IgD-negative memory B cell (primary cell): ENCODE measurements at regions not wholly inside any gene's neighbourhood (a gene's known extent, or its start where the extent isn't known, plus 50 kb on each side); places are given as distances from the start of the nearest gene placed in this dataset.

Source experiments
- H3K27ac Mint-ChIP-seq, 3 donors: one replicate each; pipeline ENCODE4 v1.8.0; 2020 to 2022; ENCODE audit warnings: mild to moderate bottlenecking in 3 of 3, mixed read lengths in 3 of 3, moderate library complexity in 1 of 3
- H3K27me3 Mint-ChIP-seq: one replicate; pipeline ENCODE4 v1.8.0; 2021; ENCODE audit warnings: mixed read lengths
- H3K36me3 Mint-ChIP-seq: one replicate; pipeline ENCODE4 v1.8.0; 2020; ENCODE audit warnings: mild to moderate bottlenecking, mixed read lengths
- H3K4me1 Mint-ChIP-seq, 3 donors: one replicate each; pipeline ENCODE4 v1.8.0; 2020 to 2022; ENCODE audit warnings: mixed read lengths in 3 of 3, mild to moderate bottlenecking in 1 of 3
- H3K4me3 Mint-ChIP-seq, 4 donors: one replicate each; pipeline ENCODE4 v1.8.0; 2020 to 2022; ENCODE audit warnings: mild to moderate bottlenecking in 4 of 4, mixed read lengths in 4 of 4, moderate library complexity in 3 of 4
- H3K9me3 Mint-ChIP-seq, 3 donors: one replicate each; pipeline ENCODE4 v1.8.0; 2020 to 2021; ENCODE audit warnings: mixed read lengths in 3 of 3, mild to moderate bottlenecking in 1 of 3

DNA sequence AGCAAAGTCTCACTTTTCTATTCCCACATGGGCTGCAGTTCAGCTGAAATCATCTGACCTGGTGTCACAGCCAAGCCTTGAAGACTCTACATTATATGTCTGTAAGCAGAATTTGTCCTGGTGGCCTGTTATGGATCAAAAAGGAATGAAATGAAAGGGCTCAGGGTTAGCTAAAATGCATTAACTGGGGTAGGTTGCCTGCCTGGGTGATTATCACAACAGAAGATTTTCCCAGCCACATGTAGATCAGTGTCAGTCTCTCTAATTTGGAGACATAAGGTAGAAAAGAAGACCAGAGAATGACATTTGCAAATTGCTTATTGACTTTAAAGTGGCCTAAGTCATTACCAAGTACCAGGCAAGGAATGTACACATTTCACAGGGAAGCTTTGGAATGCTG, 289.0 kb downstream of the CAAP1 start:
- no peaks in the 10 kb centered on the region for H3K27me3 Mint-ChIP-seq
- H3K4me1 Mint-ChIP-seq = no peaks in the 10 kb centered on the region
- H3K4me3 Mint-ChIP-seq = no peak overlapping the region
- peaks cover 0 to 3% (median 0%) of the 10 kb centered on the region in 3 donors for H3K9me3 Mint-ChIP-seq
- no peak overlapping the region for H3K27ac Mint-ChIP-seq
- no peaks in the 10 kb centered on the region for H3K36me3 Mint-ChIP-seq

DNA sequence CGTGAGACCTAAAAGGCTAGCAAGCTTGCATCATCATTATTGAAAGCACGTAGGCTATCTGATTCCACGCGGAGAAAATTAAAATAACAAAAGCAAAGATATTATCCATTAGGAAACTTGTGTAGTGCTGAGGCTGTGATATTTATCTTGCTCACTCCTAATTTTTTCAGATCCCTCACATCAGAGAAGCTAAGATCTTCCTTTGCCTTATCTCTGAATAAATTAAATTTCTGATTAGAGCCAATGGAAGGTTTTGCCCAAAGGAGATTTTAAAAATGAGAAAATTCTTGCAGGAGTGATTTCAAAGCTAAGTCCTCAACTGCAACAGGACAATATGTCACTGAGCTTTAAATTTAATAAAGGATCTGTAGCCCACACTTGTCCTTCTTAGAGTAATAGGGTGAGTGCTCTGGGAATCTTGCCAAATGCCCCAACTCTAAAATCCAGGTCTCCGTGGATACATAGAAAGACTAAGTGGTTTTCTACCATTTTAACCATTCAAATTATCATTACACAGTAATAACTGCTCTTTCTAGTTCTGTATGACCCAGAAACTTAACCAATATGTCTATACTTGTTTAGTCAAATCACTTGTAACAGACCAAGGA, 295.0 kb downstream of the CAAP1 start:
- no peaks in the 10 kb centered on the region for H3K36me3 Mint-ChIP-seq

DNA sequence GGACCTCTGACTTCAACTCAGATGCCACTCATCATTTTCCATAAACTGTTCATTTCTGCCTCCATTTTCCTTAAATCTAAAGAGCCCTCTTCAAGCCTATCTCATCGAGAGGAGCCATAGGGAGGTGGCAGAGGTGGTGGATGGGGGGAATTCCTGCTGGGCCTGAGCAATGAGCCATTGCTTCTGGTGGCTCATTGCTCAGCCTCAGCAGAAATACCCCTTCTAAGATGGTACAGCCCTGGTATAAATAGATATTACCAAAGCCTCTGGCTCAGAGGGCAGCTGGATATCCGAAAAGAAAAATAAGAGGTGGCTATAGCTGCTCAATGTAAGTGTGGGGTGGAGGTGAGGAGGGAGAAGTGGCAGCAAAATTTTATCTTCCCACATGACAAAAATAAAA, 313.5 kb downstream of the CAAP1 start:
- H3K4me1 Mint-ChIP-seq = no peaks in the 10 kb centered on the region
- no peaks in the 10 kb centered on the region for H3K36me3 Mint-ChIP-seq
- no peak overlapping the region for H3K4me3 Mint-ChIP-seq
- no peaks in the 10 kb centered on the region for H3K27me3 Mint-ChIP-seq
- peaks cover 0 to 6% (median 0%) of the 10 kb centered on the region in 3 donors for H3K9me3 Mint-ChIP-seq
- no peak overlapping the region for H3K27ac Mint-ChIP-seq

More for the DNA sequence above, 295.0 kb downstream of the CAAP1 start:
- no peaks in the 10 kb centered on the region for H3K4me1 Mint-ChIP-seq
- H3K9me3 Mint-ChIP-seq = peaks cover 2 to 7% (median 3%) of the 10 kb centered on the region in 3 donors
- no peak overlapping the region for H3K27ac Mint-ChIP-seq
- H3K27me3 Mint-ChIP-seq = no peaks in the 10 kb centered on the region
- no peak overlapping the region for H3K4me3 Mint-ChIP-seq

DNA sequence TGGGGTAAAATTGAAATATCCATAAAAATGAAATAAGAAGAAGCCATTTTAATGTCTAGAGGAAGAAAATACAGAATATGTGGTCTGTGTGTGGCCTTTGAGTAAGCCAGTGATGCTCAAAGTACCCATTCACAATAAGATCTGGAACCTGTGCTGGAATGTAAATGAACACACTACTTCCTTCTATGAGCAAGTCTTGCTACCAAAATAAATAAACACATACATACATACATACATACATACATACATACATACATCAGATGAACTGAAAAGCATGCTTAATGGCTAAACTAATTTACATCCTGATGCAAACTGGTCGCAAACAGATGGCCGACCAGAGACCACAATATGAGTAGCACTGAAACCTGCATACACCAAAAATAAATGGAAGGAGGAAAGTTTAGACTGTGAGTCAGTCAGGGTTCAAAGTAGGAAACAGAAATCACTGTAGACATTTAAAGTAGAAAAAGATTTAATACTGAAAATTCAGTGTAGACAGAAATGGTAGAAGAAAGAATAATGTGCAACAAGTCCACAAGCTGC, 317.6 kb downstream of the CAAP1 start:
- Mint-ChIP-seq H3K36me3 (no peaks in the 10 kb centered on the region), H3K4me1 (no peaks in the 10 kb centered on the region), H3K27me3 (no peaks in the 10 kb centered on the region), H3K9me3 (no peaks in the 10 kb centered on the region), H3K4me3 (no peak overlapping the region), H3K27ac (no peak overlapping the region)

DNA sequence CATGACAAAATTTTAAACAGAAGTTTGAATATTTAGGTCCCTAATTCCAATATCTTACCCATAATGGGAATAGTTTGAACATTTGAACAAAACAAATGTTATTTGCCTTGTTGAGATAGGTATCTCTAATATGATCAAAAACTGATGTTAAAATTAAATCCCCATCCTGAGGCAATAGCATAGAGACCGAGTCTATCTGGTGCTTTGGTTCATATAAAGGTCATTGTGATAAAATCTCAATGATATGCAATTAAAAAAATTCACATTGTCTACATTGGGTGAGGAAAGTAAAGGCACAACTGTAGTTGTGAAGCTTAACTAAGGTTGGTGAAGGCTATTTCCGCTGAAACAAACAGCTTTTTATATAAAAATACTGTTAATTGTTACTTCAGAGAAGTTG, 318.3 kb downstream of the CAAP1 start:
- Mint-ChIP-seq H3K27ac (no peak overlapping the region), H3K4me1 (no peaks in the 10 kb centered on the region), H3K4me3 (no peak overlapping the region), H3K27me3 (no peaks in the 10 kb centered on the region), H3K36me3 (no peaks in the 10 kb centered on the region), H3K9me3 (no peaks in the 10 kb centered on the region)

DNA sequence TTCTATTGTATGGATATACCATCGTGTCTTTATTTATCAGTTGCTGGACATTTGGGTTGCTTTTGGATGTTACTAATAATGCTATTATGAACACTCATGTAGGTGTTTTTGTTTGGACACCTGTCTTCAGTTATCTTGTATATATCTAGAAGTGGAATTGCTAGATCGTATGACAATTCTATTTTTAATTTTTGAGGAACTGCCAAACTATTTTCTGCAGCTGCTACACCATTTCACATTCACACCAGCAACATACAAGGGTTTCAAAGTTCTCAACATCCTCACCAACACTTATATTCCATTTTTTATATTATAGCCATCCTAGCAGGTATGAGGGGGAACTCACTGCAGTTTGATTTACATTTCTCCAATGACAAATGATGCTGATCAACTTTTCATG, 324.6 kb downstream of the CAAP1 start:
- Mint-ChIP-seq H3K4me3 (no peak overlapping the region), H3K36me3 (no peaks in the 10 kb centered on the region), H3K4me1 (no peaks in the 10 kb centered on the region), H3K27me3 (no peaks in the 10 kb centered on the region), H3K9me3 (peaks cover 0 to 3% (median 0%) of the 10 kb centered on the region in 3 donors), H3K27ac (no peak overlapping the region)

DNA sequence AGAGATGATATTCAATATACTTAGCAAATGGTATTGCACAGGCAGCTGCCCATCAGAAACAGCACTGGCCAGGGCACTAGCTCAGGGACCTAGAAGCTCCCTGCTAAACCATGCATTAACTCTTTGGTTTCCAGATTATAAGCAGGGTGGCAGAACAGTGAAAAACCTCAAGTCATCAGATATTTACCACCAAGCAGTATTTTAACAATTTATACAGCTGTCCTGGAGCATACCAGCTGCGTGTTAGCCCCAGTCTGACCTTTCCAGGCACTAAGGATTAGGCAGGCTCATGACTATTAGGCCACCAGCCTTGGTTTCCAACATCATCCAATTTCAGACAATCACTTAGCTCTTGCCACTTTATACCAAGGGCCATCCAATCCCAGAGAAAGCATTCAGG, 326.5 kb downstream of the CAAP1 start:
- Mint-ChIP-seq H3K4me1 (no peaks in the 10 kb centered on the region), H3K4me3 (no peak overlapping the region), H3K9me3 (peaks cover 0 to 3% (median 0%) of the 10 kb centered on the region in 3 donors), H3K36me3 (peaks cover 2% of the 10 kb centered on the region), H3K27me3 (no peaks in the 10 kb centered on the region), H3K27ac (no peak overlapping the region)

DNA sequence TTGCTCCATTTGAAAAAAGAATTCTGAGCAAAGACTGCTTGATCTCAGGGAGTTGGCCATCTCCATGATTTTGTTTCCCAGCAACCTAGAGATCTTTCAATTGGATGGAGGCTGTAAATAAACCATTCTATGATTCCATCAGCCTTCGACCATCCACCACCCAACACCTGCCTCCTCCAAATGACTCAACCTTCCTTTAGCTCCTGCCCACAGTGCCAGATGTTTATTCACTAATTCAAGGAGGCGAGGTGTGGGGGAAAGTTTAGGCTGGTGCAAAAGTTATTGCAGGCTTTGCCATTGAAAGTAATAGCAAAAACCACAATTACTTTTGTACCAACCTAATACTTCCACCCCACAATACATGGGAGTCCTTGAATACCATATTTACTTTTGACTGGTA, 327.5 kb downstream of the CAAP1 start:
- Mint-ChIP-seq H3K4me1 (no peaks in the 10 kb centered on the region), H3K27me3 (no peaks in the 10 kb centered on the region), H3K9me3 (peaks cover 0 to 3% (median 2%) of the 10 kb centered on the region in 3 donors), H3K27ac (no peak overlapping the region), H3K4me3 (no peak overlapping the region), H3K36me3 (peaks cover 2% of the 10 kb centered on the region)

DNA sequence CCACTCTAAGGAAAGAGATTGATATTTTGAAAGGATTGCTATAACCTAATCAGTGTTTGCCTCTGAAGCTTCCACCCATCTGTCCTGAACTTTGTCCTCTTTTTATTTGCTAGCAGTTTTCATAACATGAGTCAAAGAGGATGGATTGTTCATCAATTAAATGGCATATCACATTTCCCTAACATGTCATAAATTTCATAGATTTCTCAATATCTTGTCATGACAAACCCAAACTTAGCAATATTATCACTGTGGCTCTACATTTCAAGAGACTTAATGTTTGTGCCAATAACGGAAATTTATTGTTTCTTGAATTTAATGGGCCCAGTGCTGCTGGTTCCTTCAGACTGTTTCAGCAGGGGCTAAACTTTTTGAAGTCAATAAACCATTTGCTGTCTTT, 330.3 kb downstream of the CAAP1 start:
- H3K4me1 Mint-ChIP-seq = no peaks in the 10 kb centered on the region
- H3K27me3 Mint-ChIP-seq = no peaks in the 10 kb centered on the region
- peaks cover 2 to 5% (median 4%) of the 10 kb centered on the region in 3 donors for H3K9me3 Mint-ChIP-seq
- H3K27ac Mint-ChIP-seq = no peak overlapping the region
- no peak overlapping the region for H3K4me3 Mint-ChIP-seq
- peaks cover 2% of the 10 kb centered on the region for H3K36me3 Mint-ChIP-seq

DNA sequence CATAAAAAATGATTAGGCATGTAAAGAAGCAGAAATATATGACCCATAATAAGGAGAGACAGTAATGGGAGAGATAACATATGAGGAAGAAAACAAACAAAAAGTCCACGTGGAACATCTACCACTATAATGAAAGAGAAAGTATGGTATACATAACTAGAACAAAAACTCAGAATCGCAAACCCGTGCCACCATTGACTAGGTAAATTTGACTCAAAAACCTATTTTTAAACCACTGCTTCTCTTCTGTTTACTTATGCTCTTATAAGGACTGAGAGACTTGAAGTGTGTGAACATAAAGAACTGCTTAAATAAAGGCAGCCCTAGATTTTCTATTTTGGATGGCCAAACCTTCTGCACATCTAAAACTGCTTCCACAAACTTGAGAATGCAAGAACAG, 330.7 kb downstream of the CAAP1 start:
- no peaks in the 10 kb centered on the region for H3K4me1 Mint-ChIP-seq
- H3K27ac Mint-ChIP-seq = no peak overlapping the region
- H3K4me3 Mint-ChIP-seq = no peak overlapping the region
- H3K36me3 Mint-ChIP-seq = peaks cover 2% of the 10 kb centered on the region
- H3K9me3 Mint-ChIP-seq = peaks cover 3 to 5% (median 4%) of the 10 kb centered on the region in 3 donors
- H3K27me3 Mint-ChIP-seq = no peaks in the 10 kb centered on the region

DNA sequence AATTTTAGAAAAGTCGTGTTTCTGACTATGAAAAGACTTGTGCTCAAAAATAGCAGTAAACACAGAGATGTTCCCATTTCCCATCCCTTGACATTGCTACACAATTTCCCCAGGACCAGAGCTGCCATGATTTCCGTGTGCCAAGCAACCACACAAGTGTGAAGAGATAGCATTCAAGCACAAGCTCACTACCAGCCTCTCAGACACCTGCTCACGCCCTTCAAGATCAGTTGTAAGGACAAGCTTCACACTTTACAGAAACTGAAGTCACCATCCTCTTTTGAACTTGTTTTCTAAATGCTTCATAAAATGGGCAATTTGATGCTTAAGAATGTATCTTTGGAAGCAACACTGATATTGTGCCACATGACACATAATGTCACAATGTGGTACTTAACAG, 333.1 kb downstream of the CAAP1 start:
- H3K4me3 Mint-ChIP-seq = no peak overlapping the region
- no peaks in the 10 kb centered on the region for H3K27me3 Mint-ChIP-seq
- peaks cover 2% of the 10 kb centered on the region for H3K36me3 Mint-ChIP-seq
- H3K9me3 Mint-ChIP-seq = peaks cover 5 to 11% (median 6%) of the 10 kb centered on the region in 3 donors
- no peak overlapping the region for H3K27ac Mint-ChIP-seq
- no peaks in the 10 kb centered on the region for H3K4me1 Mint-ChIP-seq

DNA sequence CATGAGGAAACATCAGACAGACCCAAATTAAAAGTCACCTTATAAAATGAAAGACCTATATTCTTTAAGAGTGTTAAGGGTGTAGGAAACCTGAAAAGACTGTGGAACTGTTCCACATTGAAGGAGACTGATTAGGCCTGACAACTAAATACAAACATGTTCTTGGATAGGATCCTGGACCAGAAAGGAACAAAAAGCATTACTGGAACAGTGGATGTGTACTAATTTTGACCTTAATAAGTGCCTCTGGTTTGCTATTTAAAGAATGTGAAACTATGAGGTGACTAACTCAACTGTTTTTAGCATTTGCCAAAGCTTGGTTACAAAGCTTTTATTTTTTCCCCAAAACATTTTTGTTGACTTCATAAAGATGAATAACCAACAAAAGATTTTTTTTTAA, 340.6 kb downstream of the CAAP1 start:
- H3K9me3 Mint-ChIP-seq = peaks cover 0 to 17% (median 12%) of the 10 kb centered on the region in 3 donors
- H3K27ac Mint-ChIP-seq = no peak overlapping the region
- no peak overlapping the region for H3K4me3 Mint-ChIP-seq
- no peaks in the 10 kb centered on the region for H3K36me3 Mint-ChIP-seq
- no peaks in the 10 kb centered on the region for H3K4me1 Mint-ChIP-seq
- no peaks in the 10 kb centered on the region for H3K27me3 Mint-ChIP-seq

DNA sequence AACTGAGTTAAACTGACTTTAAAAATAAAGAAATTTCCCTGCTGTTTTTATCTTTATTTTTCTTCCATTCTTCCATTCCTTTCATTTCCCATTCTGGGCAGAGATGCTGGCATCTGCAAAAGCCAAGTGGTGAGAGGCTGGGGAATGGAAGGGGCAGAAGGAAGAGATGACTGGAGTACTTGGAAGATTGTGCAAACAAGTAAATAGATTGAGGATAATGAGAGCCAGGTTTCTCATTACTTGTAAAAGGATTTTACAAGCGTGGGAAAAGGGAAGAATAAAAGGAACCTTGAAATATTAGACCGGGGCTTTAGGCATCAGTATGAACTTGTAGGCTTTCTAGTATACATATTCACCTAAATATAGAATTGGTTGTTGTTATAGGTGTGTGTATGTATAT, 341.2 kb downstream of the CAAP1 start:
- no peak overlapping the region for H3K27ac Mint-ChIP-seq
- H3K4me3 Mint-ChIP-seq = no peak overlapping the region
- H3K27me3 Mint-ChIP-seq = no peaks in the 10 kb centered on the region
- H3K9me3 Mint-ChIP-seq = peaks cover 0 to 17% (median 11%) of the 10 kb centered on the region in 3 donors
- H3K4me1 Mint-ChIP-seq = no peaks in the 10 kb centered on the region
- H3K36me3 Mint-ChIP-seq = no peaks in the 10 kb centered on the region

DNA sequence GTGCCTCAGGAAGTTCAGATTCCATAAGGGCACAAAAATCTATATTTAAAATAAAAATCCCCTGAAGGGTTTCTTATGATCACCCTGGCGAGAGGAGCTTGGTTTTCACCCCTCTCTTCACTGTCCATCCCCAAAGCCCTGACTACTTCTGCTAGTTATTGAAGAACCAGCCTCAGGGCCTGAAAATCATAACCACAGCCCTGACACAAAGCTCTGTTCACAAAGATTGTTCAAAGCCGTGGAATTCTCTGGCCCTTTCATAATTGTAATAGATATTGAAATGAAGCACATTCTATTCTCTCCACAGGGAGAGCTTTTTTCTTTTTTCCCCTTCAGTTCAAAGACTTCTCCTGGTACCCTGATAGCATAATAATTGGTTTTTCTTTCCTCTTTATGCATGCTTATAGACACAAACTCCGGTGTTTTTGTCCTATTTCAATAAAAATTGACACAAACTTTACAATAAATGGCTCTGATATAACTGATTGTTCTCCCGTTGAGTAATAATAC, 343.8 kb downstream of the CAAP1 start:
- Mint-ChIP-seq H3K9me3 (peaks cover 3 to 13% (median 10%) of the 10 kb centered on the region in 3 donors), H3K4me1 (no peaks in the 10 kb centered on the region), H3K27ac (no peak overlapping the region), H3K36me3 (no peaks in the 10 kb centered on the region), H3K27me3 (no peaks in the 10 kb centered on the region), H3K4me3 (no peak overlapping the region)

DNA sequence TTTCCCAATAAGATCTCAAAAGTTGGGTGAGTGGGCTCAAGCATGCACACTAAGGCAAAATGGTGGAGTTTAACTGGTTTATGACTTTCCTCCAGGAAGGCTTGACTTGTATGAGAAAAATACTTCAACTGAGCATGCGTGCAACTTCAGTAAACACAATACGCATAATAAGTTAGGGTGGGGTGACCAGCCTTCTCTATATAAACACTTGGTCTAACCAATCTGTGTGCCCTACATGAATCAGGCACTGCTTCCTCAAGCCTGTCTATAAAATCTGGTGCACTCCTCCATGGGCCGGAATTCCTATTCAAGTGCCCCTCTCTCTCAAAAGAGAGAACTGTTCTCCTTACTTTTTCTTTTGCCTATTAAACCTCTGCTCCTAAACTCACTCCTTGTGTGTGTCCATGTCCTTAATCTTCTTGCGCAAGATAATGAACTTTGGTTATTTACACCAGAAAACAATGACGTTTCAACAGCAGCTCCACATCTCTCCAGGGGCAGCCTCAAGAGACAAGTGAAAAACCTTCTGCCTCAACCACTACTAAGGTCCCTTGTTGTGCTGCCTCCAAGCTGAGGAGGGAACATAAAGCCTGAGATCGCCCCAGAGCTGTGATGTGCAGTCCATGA, 352.6 kb downstream of the CAAP1 start:
- H3K4me1 Mint-ChIP-seq = no peaks in the 10 kb centered on the region
- no peak overlapping the region for H3K4me3 Mint-ChIP-seq
- H3K27ac Mint-ChIP-seq = no peak overlapping the region
- H3K27me3 Mint-ChIP-seq = no peaks in the 10 kb centered on the region
- H3K36me3 Mint-ChIP-seq = peaks cover 2% of the 10 kb centered on the region
- H3K9me3 Mint-ChIP-seq = peaks cover 0 to 11% (median 0%) of the 10 kb centered on the region in 3 donors

DNA sequence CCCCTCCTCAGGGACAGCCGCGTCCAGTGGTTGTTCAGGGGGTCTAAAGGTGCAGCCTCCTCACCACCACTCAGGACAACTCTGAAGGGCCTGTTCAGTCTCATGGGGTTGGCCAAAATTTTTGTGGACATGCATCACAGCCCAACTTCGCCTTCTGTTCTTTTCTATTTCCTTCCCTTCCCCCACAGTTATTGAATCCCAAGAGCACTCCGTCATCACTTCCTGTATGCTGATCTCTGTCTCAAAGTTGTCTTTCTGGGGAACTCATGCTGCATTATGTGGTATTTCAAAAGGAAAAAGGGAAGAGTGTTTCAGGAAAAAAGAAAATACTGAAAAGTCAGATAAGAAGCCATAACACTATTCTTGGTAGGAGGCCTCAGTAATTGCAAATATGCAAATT, 355.4 kb downstream of the CAAP1 start:
- H3K36me3 Mint-ChIP-seq = peaks cover 4% of the 10 kb centered on the region
- H3K27me3 Mint-ChIP-seq = no peaks in the 10 kb centered on the region
- no peak overlapping the region for H3K4me3 Mint-ChIP-seq
- peaks cover 0 to 19% (median under 1%) of the 10 kb centered on the region in 3 donors for H3K9me3 Mint-ChIP-seq
- H3K4me1 Mint-ChIP-seq = no peaks in the 10 kb centered on the region
- no peak overlapping the region for H3K27ac Mint-ChIP-seq
